SK-N-SH treated with all-trans-retinoic acid at 6 μM for 48 hours (cell line): ENCODE measurements at regions not wholly inside any gene's neighbourhood (a gene's known extent, or its start where the extent isn't known, plus 50 kb on each side); places are given as distances from the start of the nearest gene placed in this dataset.

Experiments
- ATAC-seq: fragments of 200-7000 bp; cut with Tn5 transposase; 3 replicates; pipeline ENCODE4 v1.9.1; 2020; ENCODE audit warnings: mild to moderate bottlenecking, moderate library complexity
- ARNTL ChIP-seq: fragments of 450-650 bp; formaldehyde crosslinking; IDR thresholded peaks from 2 replicates; pipeline ENCODE4 v1.5.0; 2020; ENCODE audit warnings: low read depth, mild to moderate bottlenecking, moderate library complexity, borderline replicate concordance
- BACH2 ChIP-seq: fragments of 250-450 bp; sonication (Bioruptor Pico); IDR thresholded peaks from 2 replicates; pipeline ENCODE4 v1.9.0; 2021; ENCODE audit warnings: mild to moderate bottlenecking, borderline replicate concordance
- CREB5 ChIP-seq: fragments of 250-450 bp; sonication (Bioruptor Pico); IDR thresholded peaks from 2 replicates; pipeline ENCODE4 v1.5.1; 2020; ENCODE audit warnings: low read depth, mild to moderate bottlenecking, moderate library complexity
- CSDC2 ChIP-seq: fragments of 250-450 bp; sonication (Bioruptor Pico); IDR thresholded peaks from 2 replicates; pipeline ENCODE4 v1.5.0; 2020; ENCODE audit warnings: mild to moderate bottlenecking, moderate library complexity
- CSRNP3 ChIP-seq: fragments of 250-450 bp; sonication (Bioruptor Pico); IDR thresholded peaks from 2 replicates; pipeline ENCODE4 v1.5.1; 2021; ENCODE audit warnings: mild to moderate bottlenecking, moderate library complexity
- GLIS3 ChIP-seq: fragments of 250-450 bp; sonication (Bioruptor Pico); IDR thresholded peaks from 2 replicates; pipeline ENCODE4 v1.5.0; 2020; ENCODE audit warnings: mild to moderate bottlenecking, moderate library complexity
- OSR1 ChIP-seq: fragments of 250-450 bp; sonication (Bioruptor Pico); IDR thresholded peaks from 2 replicates; pipeline ENCODE4 v1.8.0; 2022; ENCODE audit warnings: moderate library complexity, mild to moderate bottlenecking, inconsistent platforms
- PPARA ChIP-seq: fragments of 250-450 bp; sonication (Bioruptor Pico); IDR thresholded peaks from 2 replicates; pipeline ENCODE4 v1.5.0; 2020; ENCODE audit warnings: mild to moderate bottlenecking, borderline replicate concordance
- RARB ChIP-seq: fragments of 250-450 bp; sonication (Bioruptor Pico); IDR thresholded peaks from 2 replicates; pipeline ENCODE4 v1.8.0; 2021; ENCODE audit warnings: mild to moderate bottlenecking, moderate library complexity
- SNAI2 ChIP-seq: fragments of 250-450 bp; sonication (Bioruptor Pico); IDR thresholded peaks from 2 replicates; pipeline ENCODE4 v1.5.0; 2020; ENCODE audit warnings: mild to moderate bottlenecking, moderate library complexity
- TCF4 ChIP-seq: fragments of 250-450 bp; sonication (Bioruptor Pico); IDR thresholded peaks from 2 replicates; pipeline ENCODE4 v1.8.0; 2021; ENCODE audit warnings: mild to moderate bottlenecking, moderate library complexity, borderline replicate concordance
- TOX ChIP-seq: fragments of 250-450 bp; sonication (Bioruptor Pico); IDR thresholded peaks from 2 replicates; pipeline ENCODE4 v1.8.0; 2021; ENCODE audit warnings: mild to moderate bottlenecking, moderate library complexity, borderline replicate concordance
- ZC3H10 ChIP-seq: fragments of 250-450 bp; sonication (Bioruptor Pico); IDR thresholded peaks from 2 replicates; pipeline ENCODE4 v1.5.1; 2021; ENCODE audit warnings: mild to moderate bottlenecking, moderate library complexity
- ZFP3 ChIP-seq: fragments of 250-450 bp; sonication (Bioruptor Pico); IDR thresholded peaks from 2 replicates; pipeline ENCODE4 v1.5.0; 2020; ENCODE audit warnings: mild to moderate bottlenecking, moderate library complexity
- ZFP30 ChIP-seq: fragments of 450-650 bp; formaldehyde crosslinking; IDR thresholded peaks from 2 replicates; pipeline ENCODE4 v1.5.0; 2022; ENCODE audit warnings: mild to moderate bottlenecking, moderate library complexity
- ZNF565 ChIP-seq: fragments of 450-650 bp; formaldehyde crosslinking; conservative IDR thresholded peaks from 2 replicates; pipeline ENCODE4 v1.5.0; 2020; ENCODE audit warnings: low read depth, mild to moderate bottlenecking, moderate library complexity
- ZNF70 ChIP-seq: fragments of 450-650 bp; formaldehyde crosslinking; IDR thresholded peaks from 2 replicates; pipeline ENCODE4 v1.5.0; 2020; ENCODE audit warnings: mild to moderate bottlenecking, moderate library complexity
- ZNF8 ChIP-seq: fragments of 450-650 bp; formaldehyde crosslinking; IDR thresholded peaks from 2 replicates; pipeline ENCODE4 v1.5.0; 2020; ENCODE audit warnings: mild to moderate bottlenecking, moderate library complexity
- TF ChIP-seq, protein P1 (sequence below): fragments of 250-450 bp; sonication (Bioruptor Pico); IDR thresholded peaks from 2 replicates; pipeline ENCODE4 v1.8.0; 2021; ENCODE audit warnings: low read depth, mild to moderate bottlenecking, moderate library complexity, borderline replicate concordance
- TF ChIP-seq, protein P2 (sequence below): fragments of 250-450 bp; sonication (Bioruptor Pico); IDR thresholded peaks from 2 replicates; pipeline ENCODE4 v1.8.0; 2020; ENCODE audit warnings: mild to moderate bottlenecking, moderate library complexity, borderline replicate concordance
- TF ChIP-seq, protein P3 (sequence below): fragments of 250-450 bp; sonication (Bioruptor Pico); IDR thresholded peaks from 2 replicates; pipeline ENCODE4 v1.5.0; 2020; ENCODE audit warnings: mild to moderate bottlenecking, moderate library complexity

DNA sequence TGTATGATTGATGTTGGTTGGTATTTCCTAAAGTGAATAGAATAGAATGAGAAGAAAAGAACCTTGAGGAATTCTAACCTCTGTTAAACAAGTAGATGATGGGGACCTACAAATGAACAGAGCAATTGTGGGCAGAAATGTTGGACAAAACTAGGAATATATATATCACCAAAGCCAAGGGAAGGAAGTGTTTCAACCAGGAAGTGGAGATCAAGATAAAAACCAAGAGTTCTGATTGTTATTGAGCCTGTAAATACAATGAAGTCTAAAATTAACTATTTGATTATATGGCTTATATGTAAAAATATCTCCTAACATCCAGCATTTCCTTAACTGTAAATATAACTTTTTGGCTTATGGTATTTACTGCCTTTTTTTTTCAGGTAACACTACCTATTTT is 730.0 kb downstream of the SOCS6 start (continued):
- TF ChIP-seq CSRNP3 (CRISPR knock-in tag) = no peak

DNA sequence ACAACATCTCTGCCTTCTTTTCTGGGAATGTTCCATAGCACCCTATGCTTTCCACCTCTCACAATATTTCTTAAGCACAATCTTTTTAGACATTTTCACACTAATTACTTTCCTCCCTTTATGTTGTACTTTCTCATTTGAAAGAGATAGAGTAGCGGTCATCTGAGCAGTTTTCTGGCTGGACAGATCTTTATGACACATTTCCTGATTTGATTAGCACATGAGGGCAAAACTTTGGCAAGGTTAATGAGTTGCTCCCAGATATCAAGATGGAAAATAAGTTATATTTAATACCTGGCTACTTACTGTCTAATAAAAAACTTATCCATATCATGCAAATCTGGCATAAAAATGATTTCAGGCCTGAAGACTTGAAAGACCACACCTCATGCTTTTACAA is 723.9 kb downstream of the SOCS6 start:
- no peak for ATAC-seq
- no peak for TF ChIP-seq BACH2 (CRISPR knock-in tag)
- no peak for TF ChIP-seq ARNTL (CRISPR knock-in tag)
- no peak for TF ChIP-seq ZNF8
- no peak for TF ChIP-seq ZNF70
- no peak for TF ChIP-seq ZFP3 (CRISPR knock-in tag)
- no peak for TF ChIP-seq GLIS3 (CRISPR knock-in tag)
- TF ChIP-seq ZNF565 (CRISPR knock-in tag) = no peak
- no peak for TF ChIP-seq TOX (CRISPR knock-in tag)
- TF ChIP-seq RARB (CRISPR knock-in tag) = no peak
- TF ChIP-seq PPARA (CRISPR knock-in tag) = no peak
- TF ChIP-seq, protein P1, sequence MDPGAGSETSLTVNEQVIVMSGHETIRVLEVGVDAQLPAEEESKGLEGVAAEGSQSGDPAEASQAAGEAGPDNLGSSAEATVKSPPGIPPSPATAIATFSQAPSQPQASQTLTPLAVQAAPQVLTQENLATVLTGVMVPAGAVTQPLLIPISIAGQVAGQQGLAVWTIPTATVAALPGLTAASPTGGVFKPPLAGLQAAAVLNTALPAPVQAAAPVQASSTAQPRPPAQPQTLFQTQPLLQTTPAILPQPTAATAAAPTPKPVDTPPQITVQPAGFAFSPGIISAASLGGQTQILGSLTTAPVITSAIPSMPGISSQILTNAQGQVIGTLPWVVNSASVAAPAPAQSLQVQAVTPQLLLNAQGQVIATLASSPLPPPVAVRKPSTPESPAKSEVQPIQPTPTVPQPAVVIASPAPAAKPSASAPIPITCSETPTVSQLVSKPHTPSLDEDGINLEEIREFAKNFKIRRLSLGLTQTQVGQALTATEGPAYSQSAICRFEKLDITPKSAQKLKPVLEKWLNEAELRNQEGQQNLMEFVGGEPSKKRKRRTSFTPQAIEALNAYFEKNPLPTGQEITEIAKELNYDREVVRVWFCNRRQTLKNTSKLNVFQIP = no peak
- TF ChIP-seq, protein P2, sequence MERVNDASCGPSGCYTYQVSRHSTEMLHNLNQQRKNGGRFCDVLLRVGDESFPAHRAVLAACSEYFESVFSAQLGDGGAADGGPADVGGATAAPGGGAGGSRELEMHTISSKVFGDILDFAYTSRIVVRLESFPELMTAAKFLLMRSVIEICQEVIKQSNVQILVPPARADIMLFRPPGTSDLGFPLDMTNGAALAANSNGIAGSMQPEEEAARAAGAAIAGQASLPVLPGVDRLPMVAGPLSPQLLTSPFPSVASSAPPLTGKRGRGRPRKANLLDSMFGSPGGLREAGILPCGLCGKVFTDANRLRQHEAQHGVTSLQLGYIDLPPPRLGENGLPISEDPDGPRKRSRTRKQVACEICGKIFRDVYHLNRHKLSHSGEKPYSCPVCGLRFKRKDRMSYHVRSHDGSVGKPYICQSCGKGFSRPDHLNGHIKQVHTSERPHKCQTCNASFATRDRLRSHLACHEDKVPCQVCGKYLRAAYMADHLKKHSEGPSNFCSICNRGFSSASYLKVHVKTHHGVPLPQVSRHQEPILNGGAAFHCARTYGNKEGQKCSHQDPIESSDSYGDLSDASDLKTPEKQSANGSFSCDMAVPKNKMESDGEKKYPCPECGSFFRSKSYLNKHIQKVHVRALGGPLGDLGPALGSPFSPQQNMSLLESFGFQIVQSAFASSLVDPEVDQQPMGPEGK (CRISPR knock-in tag) = no peak
- no peak for TF ChIP-seq CSDC2
- no peak for TF ChIP-seq CSRNP3 (CRISPR knock-in tag)
- TF ChIP-seq OSR1 = no peak
- TF ChIP-seq TCF4 (CRISPR knock-in tag) = no peak
- TF ChIP-seq, protein P3, sequence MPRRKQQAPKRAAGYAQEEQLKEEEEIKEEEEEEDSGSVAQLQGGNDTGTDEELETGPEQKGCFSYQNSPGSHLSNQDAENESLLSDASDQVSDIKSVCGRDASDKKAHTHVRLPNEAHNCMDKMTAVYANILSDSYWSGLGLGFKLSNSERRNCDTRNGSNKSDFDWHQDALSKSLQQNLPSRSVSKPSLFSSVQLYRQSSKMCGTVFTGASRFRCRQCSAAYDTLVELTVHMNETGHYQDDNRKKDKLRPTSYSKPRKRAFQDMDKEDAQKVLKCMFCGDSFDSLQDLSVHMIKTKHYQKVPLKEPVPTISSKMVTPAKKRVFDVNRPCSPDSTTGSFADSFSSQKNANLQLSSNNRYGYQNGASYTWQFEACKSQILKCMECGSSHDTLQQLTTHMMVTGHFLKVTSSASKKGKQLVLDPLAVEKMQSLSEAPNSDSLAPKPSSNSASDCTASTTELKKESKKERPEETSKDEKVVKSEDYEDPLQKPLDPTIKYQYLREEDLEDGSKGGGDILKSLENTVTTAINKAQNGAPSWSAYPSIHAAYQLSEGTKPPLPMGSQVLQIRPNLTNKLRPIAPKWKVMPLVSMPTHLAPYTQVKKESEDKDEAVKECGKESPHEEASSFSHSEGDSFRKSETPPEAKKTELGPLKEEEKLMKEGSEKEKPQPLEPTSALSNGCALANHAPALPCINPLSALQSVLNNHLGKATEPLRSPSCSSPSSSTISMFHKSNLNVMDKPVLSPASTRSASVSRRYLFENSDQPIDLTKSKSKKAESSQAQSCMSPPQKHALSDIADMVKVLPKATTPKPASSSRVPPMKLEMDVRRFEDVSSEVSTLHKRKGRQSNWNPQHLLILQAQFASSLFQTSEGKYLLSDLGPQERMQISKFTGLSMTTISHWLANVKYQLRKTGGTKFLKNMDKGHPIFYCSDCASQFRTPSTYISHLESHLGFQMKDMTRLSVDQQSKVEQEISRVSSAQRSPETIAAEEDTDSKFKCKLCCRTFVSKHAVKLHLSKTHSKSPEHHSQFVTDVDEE (CRISPR knock-in tag) = no peak
- no peak for TF ChIP-seq ZFP30 (CRISPR knock-in tag)
- TF ChIP-seq CREB5 = no peak
- no peak for TF ChIP-seq ZC3H10 (CRISPR knock-in tag)

DNA sequence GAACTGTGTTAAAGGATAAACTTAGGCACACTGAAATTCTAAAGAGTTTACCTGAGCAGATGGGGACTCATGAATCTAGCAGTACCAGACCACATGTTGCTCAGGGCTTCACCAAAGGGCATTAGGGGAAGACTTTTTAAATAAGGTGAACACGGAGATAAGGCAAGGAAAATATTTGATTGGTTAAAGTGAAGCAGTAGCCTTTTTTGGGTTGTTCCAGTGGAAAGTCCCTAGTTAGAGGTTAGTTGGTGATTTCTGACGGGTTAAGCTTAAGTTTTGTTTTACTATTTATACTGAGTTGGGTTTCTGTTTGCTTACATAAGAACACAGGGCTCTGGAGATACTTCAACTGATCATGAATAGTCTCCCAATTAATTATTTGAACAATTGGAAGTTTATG is 722.5 kb downstream of the SOCS6 start:
- TF ChIP-seq CSDC2 (no peak), ZFP3 (CRISPR knock-in tag) (no peak), TCF4 (CRISPR knock-in tag) (no peak), SNAI2 (no peak), TOX (CRISPR knock-in tag) (no peak), BACH2 (CRISPR knock-in tag) (no peak), RARB (CRISPR knock-in tag) (no peak), ZC3H10 (CRISPR knock-in tag) (no peak), CSRNP3 (CRISPR knock-in tag) (no peak), PPARA (CRISPR knock-in tag) (no peak)
- TF ChIP-seq, protein P1 = no peak
- TF ChIP-seq, protein P2 (CRISPR knock-in tag) = no peak
- ATAC-seq = no peak
